ENCODE measurements at regions not wholly inside any gene's neighbourhood (a gene's known extent, or its start where the extent isn't known, plus 50 kb on each side); places are given as distances from the start of the nearest gene placed in this dataset.

GRCh38 chr3:13266005-13266404, 154.1 kb downstream of the NUP210 start:
- no peak for DNase-seq

- DNase-seq = no peak
Observed at GRCh38 chr3:13265507-13265906, 154.6 kb downstream of the NUP210 start.

- no peak for DNase-seq
Observed at GRCh38 chr3:13265016-13265415, 155.1 kb downstream of the NUP210 start.

GRCh38 chr3:13264468-13264795, 155.7 kb downstream of the NUP210 start:
- DNase-seq = no peak

GRCh38 chr3:13263770-13264467, 156.2 kb downstream of the NUP210 start:
- no peak for DNase-seq

- no peak for DNase-seq
Observed at GRCh38 chr3:13262493-13263211, 157.5 kb downstream of the NUP210 start.

- DNase-seq = no peak
Observed at GRCh38 chr3:13261892-13262291, 158.2 kb downstream of the NUP210 start.

GRCh38 chr3:13261104-13261830, 158.9 kb downstream of the NUP210 start:
- DNase-seq = no peak

- DNase-seq = no peak
Observed at GRCh38 chr3:13260259-13261103, 159.6 kb downstream of the NUP210 start.

- DNase-seq = no peak
Observed at GRCh38 chr3:13259831-13260230, 160.3 kb downstream of the NUP210 start.

GRCh38 chr3:13258986-13259514, 161.1 kb downstream of the NUP210 start:
- no peak for DNase-seq

- DNase-seq = no peak
Observed at GRCh38 chr3:13258280-13258679, 161.8 kb downstream of the NUP210 start.

GRCh38 chr3:13257666-13258065, 162.5 kb downstream of the NUP210 start:
- no peak for DNase-seq

GRCh38 chr3:13256845-13257244, 163.3 kb downstream of the NUP210 start:
- no peak for DNase-seq

GRCh38 chr3:13254028-13254951, 165.8 kb downstream of the NUP210 start:
- no peak for DNase-seq

- no peak for DNase-seq
Observed at GRCh38 chr3:13253208-13253937, 166.7 kb downstream of the NUP210 start.

- DNase-seq = no peak
Observed at GRCh38 chr3:13252207-13252606, 167.9 kb downstream of the NUP210 start.

- no peak for DNase-seq
Observed at GRCh38 chr3:13251166-13251903, 168.8 kb downstream of the NUP210 start.

- no peak for DNase-seq
Observed at GRCh38 chr3:13249664-13250390, 170.3 kb downstream of the NUP210 start.

Measured in right kidney (tissue), 1 donor.